IPS-18c (cell line): ENCODE measurements at regions not wholly inside any gene's neighbourhood (a gene's known extent, or its start where the extent isn't known, plus 50 kb on each side); places are given as distances from the start of the nearest gene placed in this dataset.
"Not testable (repeated sequence)": the region's sequence is repeated elsewhere in the genome, so short reads cannot be mapped to it uniquely, and the experiment has no call there.

Source experiments
- H3K4me3 ChIP-seq: 2 replicates; pipeline ENCODE4 v1.7.0; 2013; ENCODE audit warnings: low read depth, mild to moderate bottlenecking, low read length, moderate library complexity; ENCODE audit not compliant: insufficient read depth
- H3K9me3 ChIP-seq: one replicate; pipeline ENCODE4 v1.6.1; 2013; ENCODE audit warnings: mild to moderate bottlenecking, low read length, moderate library complexity; ENCODE audit not compliant: control insufficient read depth, insufficient read depth

GRCh38 chr11:121965330-121965729, 150.7 kb downstream of the BLID start:
- Histone ChIP-seq H3K4me3 (no peak overlapping the region), H3K9me3 (no peaks in the 10 kb centered on the region)

DNA sequence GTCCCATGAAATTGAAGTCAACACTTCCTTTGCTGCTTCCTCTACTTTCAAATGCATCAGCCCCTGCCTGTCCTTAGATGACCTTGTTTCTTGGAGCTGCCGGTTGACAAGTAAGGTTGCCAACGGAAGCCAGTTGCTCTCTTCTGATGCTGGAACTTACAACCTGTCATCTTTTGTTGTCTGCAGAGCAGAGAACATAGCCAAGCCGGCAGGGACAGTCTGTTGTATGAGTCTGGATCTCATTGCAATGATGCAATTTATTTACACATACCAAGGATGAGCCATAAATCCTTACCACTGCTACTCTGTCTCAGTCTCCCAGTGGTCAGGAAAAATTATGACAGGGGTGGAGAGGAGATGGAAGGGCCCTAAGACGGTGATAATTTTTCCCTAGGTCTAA, 151.4 kb downstream of the BLID start:
- Histone ChIP-seq H3K4me3 (no peak overlapping the region), H3K9me3 (no peaks in the 10 kb centered on the region)

DNA sequence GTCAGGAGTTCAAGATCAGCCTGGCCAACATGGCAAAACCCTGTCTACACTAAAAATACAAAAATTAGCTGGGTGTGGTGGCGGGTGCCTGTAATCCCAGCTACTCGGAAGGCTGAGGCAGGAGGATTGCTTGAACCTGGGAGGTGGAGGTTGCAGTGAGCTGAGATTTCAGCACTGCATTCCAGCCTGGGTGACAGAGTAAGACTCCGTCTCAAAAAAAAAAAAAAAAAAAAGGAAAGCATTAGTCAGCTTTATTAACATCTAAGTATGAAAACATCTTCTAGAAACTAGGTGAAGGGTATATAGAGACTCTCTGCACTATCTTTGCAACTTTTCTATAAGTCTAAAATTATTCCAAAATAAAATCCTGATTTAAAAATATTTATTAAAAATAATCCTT, 152.2 kb downstream of the BLID start:
- H3K9me3 ChIP-seq, H3K4me3 ChIP-seq: not testable (repeated sequence)

DNA sequence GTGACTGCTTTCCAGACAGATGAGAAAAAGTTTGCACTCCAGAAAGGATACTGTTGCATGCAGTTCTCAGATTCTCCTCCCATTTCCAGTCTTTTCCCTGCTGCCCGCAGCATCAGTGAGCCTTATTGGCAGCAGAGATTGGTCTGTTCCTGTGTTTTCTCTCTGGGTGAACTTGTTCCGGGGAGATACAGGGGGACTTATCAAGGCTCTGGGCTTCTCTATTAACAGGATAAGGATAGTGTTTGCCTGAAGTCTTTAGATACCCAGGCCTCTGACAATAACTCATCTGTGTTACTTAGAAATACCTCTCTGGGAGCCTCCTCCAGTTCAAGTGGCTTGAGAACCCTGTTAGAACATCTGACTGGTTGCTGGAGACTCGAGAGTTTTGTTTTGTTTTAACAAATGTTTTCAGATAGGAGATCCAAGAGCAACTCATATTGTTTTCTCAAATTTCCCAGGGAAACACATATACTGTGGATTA, 154.7 kb downstream of the BLID start:
- no peaks in the 10 kb centered on the region for H3K9me3 ChIP-seq
- no peak overlapping the region for H3K4me3 ChIP-seq

DNA sequence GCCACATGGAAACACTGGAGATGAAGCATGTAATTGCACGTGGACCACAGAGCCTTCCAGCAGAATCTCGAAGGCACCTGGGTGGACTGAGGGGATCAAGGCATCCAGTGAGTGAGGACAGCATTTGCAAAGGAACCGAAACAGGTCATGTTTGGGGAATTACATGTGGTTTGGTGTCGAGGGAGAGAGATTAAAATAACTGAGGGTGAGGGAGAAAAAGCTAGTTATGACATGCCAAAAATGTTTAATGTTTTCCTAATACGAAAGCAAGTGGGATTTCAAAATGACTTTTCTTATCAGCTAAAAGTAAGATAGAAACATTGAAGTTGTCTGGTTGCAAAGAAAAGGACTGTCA, 157.1 kb downstream of the BLID start:
- Histone ChIP-seq H3K9me3 (no peaks in the 10 kb centered on the region), H3K4me3 (no peak overlapping the region)

GRCh38 chr11:121958323-121958970, 157.6 kb downstream of the BLID start:
- Histone ChIP-seq H3K4me3 (no peak overlapping the region), H3K9me3 (no peaks in the 10 kb centered on the region)

GRCh38 chr11:121953122-121953521, 162.9 kb downstream of the BLID start:
- Histone ChIP-seq H3K9me3 (no peaks in the 10 kb centered on the region), H3K4me3 (no peak overlapping the region)

GRCh38 chr11:121950160-121950559, 165.9 kb downstream of the BLID start:
- Histone ChIP-seq H3K4me3 (no peak overlapping the region), H3K9me3 (no peaks in the 10 kb centered on the region)

- H3K9me3 ChIP-seq: no peaks in the 10 kb centered on the region
- H3K4me3 ChIP-seq: no peak overlapping the region
Observed at GRCh38 chr11:121946514-121946913, 169.5 kb downstream of the BLID start.

GRCh38 chr11:121944556-121945230, 171.3 kb downstream of the BLID start:
- no peak overlapping the region for H3K4me3 ChIP-seq
- H3K9me3 ChIP-seq: no peaks in the 10 kb centered on the region

- Histone ChIP-seq H3K4me3 (no peak overlapping the region), H3K9me3 (no peaks in the 10 kb centered on the region)
Observed at GRCh38 chr11:121938076-121938475, 177.9 kb downstream of the BLID start.

DNA sequence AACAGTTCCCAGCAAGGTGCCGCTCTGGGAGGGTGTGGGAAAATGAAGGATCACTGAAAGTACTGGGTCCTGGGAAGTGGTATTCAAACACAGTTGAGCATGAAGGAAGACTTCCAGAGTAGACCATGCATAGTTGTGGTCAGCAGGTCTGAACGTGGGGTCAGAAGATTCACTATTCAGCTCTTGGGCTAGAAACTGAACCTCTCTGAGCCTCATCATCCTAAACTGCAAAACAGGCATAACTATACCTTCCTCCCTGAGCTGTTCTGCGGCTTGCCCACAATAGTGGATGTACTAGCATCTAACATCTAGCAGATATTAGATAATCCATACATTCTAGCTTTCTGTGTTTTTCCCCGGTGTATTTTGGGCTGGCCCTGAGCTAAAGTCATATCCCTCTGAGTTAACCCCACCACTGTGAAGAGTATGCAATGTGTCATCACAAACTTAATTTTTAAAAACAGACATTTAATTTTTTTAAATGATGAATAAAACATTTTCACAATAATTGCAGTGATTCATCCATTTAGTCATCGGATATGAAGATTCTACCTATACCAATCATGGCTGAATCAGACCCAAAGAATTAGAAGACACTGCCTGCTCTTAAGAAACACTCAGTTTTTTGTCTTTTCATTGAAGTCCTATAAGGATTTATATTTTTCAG, 179.1 kb downstream of the BLID start:
- no peaks in the 10 kb centered on the region for H3K9me3 ChIP-seq
- H3K4me3 ChIP-seq: no peak overlapping the region

GRCh38 chr11:121936370-121936769, 179.6 kb downstream of the BLID start:
- Histone ChIP-seq H3K4me3 (no peak overlapping the region), H3K9me3 (no peaks in the 10 kb centered on the region)

DNA sequence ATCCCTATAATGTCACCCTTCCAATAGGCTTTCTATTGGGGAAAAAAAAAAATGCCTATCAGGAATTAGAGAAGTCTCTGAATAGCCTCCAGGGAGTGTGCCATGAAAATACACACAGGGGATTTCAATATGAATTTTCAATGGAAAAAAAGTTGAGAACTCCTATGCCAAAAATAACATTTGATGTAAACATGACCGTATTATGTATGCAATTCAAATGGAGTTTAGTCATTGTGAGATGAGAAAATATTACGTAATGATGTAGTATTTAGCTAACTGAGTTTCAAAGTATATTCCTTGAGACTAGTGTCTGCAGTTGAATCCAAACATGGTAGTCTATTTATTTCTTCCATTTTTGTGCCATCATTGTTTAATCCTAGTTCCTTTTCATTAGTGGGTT, 182.3 kb downstream of the BLID start:
- Histone ChIP-seq H3K4me3 (no peak overlapping the region), H3K9me3 (no peaks in the 10 kb centered on the region)

DNA sequence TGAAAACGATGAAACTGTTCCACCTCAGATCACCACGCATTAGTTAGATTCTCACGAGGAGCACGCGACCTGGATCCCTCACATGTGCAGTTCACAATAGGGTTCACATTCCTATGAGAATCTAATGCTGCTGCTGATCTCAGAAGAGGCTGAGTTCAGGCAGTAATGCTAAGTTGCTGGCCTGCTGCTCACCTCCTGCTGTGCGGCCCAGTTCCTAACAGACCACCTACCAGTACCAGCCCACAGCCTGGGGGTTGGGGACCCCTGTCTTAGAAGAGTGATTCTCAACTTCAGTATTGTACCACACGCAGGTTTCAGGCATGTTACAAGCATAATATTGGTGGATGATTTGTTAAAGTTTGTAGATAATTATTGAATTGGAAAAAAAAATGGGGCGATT, 182.7 kb downstream of the BLID start:
- H3K4me3 ChIP-seq: no peak overlapping the region

GRCh38 chr11:121932646-121933185, 183.3 kb downstream of the BLID start:
- Histone ChIP-seq H3K9me3 (no peaks in the 10 kb centered on the region), H3K4me3 (no peak overlapping the region)

More for the DNA sequence above, 182.7 kb downstream of the BLID start:
- no peaks in the 10 kb centered on the region for H3K9me3 ChIP-seq

GRCh38 chr11:121931748-121932352, 184.2 kb downstream of the BLID start:
- peaks cover 1% of the 10 kb centered on the region for H3K9me3 ChIP-seq
- no peak overlapping the region for H3K4me3 ChIP-seq

DNA sequence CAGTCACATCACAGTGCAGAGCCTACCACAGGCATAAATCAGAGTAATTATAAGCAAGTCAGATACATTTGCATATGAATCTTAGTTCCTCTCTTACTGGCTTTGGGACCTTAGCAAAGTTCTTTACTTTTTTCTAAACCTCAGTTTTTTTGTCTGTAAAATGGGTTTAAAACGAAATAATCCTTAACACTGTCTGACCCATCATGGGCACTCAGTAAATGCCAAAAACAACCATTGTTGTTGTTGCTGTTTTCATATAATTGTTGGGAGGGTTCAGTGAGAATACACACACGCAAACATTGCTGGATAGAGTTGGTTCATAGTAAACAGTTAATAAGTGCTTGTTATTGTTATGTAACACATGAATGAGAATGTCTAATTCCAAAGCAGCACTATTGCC, 184.9 kb downstream of the BLID start:
- H3K4me3 ChIP-seq: no peak overlapping the region
- peaks cover 3% of the 10 kb centered on the region for H3K9me3 ChIP-seq
